B cell (primary cell): ENCODE measurements at regions not wholly inside any gene's neighbourhood (a gene's known extent, or its start where the extent isn't known, plus 50 kb on each side); places are given as distances from the start of the nearest gene placed in this dataset.

Experiments
- ATAC-seq: fragments of 200-7000 bp; cut with Tn5 transposase; one replicate; pipeline ENCODE4 v1.10.0; 2021; ENCODE audit warnings: low read depth, mild to moderate bottlenecking, moderate number of reproducible peaks, moderate library complexity
- CTCF ChIA-PET: fragments of 350-600 bp; sonication (Branson Sonifier 250); formaldehyde crosslinking; loops from one replicate; lab custom pipeline; 2021; ENCODE audit warnings: antibody characterized with exemption, inconsistent platforms; lab: Charles Lee
- POLR2A ChIA-PET: fragments of 350-600 bp; sonication (Branson Sonifier 250); formaldehyde crosslinking; loops from one replicate; lab custom pipeline; 2021; ENCODE audit warnings: antibody characterized with exemption; lab: Charles Lee
- DNase-seq: peaks from one replicate; pipeline ENCODE4 v3.0.0; 2013
- H2AFZ ChIP-seq: 2 replicates; pipeline ENCODE4 v1.6.1; 2012; ENCODE audit warnings: mild to moderate bottlenecking, low read depth, low read length; ENCODE audit not compliant: insufficient read depth, poor library complexity, severe bottlenecking
- H3K27ac ChIP-seq, 2 donors: 1 replicate in 1 of 2; 2 replicates in 1 of 2; pipeline ENCODE4 v1.5.1; 2012 to 2013; ENCODE audit warnings: low read length in 2 of 2, mild to moderate bottlenecking in 2 of 2, moderate library complexity in 1 of 2
- H3K27me3 ChIP-seq, 4 experiments: fragments of 200-600 bp in 1 of 4; sonication (generic) in 1 of 4; replicated peaks in 1 of 4; 1 replicate in 2 of 4; 2 replicates in 2 of 4; pipeline versions ENCODE4 v1.6.1 to v1.7.0; 2013 to 2016; ENCODE audit warnings: low read length in 3 of 4, mild to moderate bottlenecking in 2 of 4, mixed read lengths in 1 of 4, moderate library complexity in 1 of 4; ENCODE audit not compliant: insufficient read depth in 4 of 4, control insufficient read depth in 3 of 4; ENCODE audit errors: control extremely low read depth in 1 of 4
- H3K36me3 ChIP-seq, 2 experiments: replicated peaks in 1 of 2; 1 replicate in 1 of 2; 2 replicates in 1 of 2; pipeline versions ENCODE4 v1.6.1 to v1.7.1; 2013; ENCODE audit warnings: low read length in 1 of 2; ENCODE audit not compliant: insufficient read depth in 2 of 2, control insufficient read depth in 1 of 2; ENCODE audit errors: control extremely low read depth in 1 of 2, extremely low read depth in 1 of 2
- H3K4me1 ChIP-seq, 2 donors: fragments of 200-600 bp in 1 of 2; sonication (generic) in 1 of 2; 1 replicate in 1 of 2; 2 replicates in 1 of 2; pipeline versions ENCODE4 v1.5.1 to v1.6.1; 2013 to 2017; ENCODE audit warnings: low read length in 2 of 2; ENCODE audit not compliant: control insufficient read depth in 2 of 2, insufficient read depth in 2 of 2
- H3K4me2 ChIP-seq: replicated peaks from 2 replicates; pipeline ENCODE3; 2012; ENCODE audit warnings: mild to moderate bottlenecking, low read depth, low read length; ENCODE audit not compliant: poor library complexity, severe bottlenecking
- H3K4me3 ChIP-seq, 5 experiments: fragments of 200-600 bp in 1 of 5; sonication (generic) in 1 of 5; 1 replicate in 3 of 5; 2 replicates in 2 of 5; pipeline versions ENCODE4 v1.5.1 to v1.7.0; 2011 to 2016; ENCODE audit warnings: low read length in 4 of 5, mild to moderate bottlenecking in 4 of 5, low read depth in 2 of 5, control low read depth in 1 of 5, moderate library complexity in 1 of 5; ENCODE audit not compliant: insufficient read depth in 1 of 5; ENCODE audit errors: control extremely low read depth in 1 of 5, extremely low read depth in 1 of 5
- H3K79me2 ChIP-seq: fragments of 200-600 bp; sonication (generic); one replicate; pipeline ENCODE4 v1.6.0; 2016; ENCODE audit warnings: low read length; ENCODE audit not compliant: control insufficient read depth, insufficient read depth
- H3K9ac ChIP-seq: fragments of 200-600 bp; sonication (generic); 2 replicates; pipeline ENCODE4 v1.6.1; 2017; ENCODE audit warnings: mild to moderate bottlenecking, low read length, moderate library complexity
- H3K9me3 ChIP-seq, 3 donors: one replicate each; pipeline versions ENCODE4 v1.6.1 to v1.7.1; 2013; ENCODE audit warnings: low read length in 2 of 3; ENCODE audit not compliant: control insufficient read depth in 2 of 3, insufficient read depth in 1 of 3; ENCODE audit errors: control extremely low read depth in 1 of 3
- H4K20me1 ChIP-seq: 2 replicates; pipeline ENCODE4 v1.6.0; 2012; ENCODE audit warnings: mild to moderate bottlenecking, low read length; ENCODE audit not compliant: insufficient read depth, control insufficient read depth, poor library complexity, severe bottlenecking
- H3K27ac Mint-ChIP-seq: one replicate; pipeline ENCODE4 v1.8.0; 2021; ENCODE audit warnings: mixed read lengths
- H3K27me3 Mint-ChIP-seq: one replicate; pipeline ENCODE4 v1.8.0; 2021; ENCODE audit warnings: mixed read lengths
- H3K4me1 Mint-ChIP-seq: one replicate; pipeline ENCODE4 v1.8.0; 2021; ENCODE audit warnings: mixed read lengths
- H3K4me3 Mint-ChIP-seq: one replicate; pipeline ENCODE4 v1.8.0; 2021; ENCODE audit warnings: mixed read lengths
- H3K9me3 Mint-ChIP-seq: one replicate; pipeline ENCODE4 v1.8.0; 2022; ENCODE audit warnings: mixed read lengths; ENCODE audit not compliant: insufficient read depth
- EZH2 ChIP-seq: IDR thresholded peaks from 2 replicates; pipeline ENCODE4 v1.6.1; 2012; ENCODE audit warnings: borderline replicate concordance, low read depth, mild to moderate bottlenecking, moderate library complexity, low read length; ENCODE audit not compliant: insufficient read depth, poor library complexity, severe bottlenecking
- WGBS: methylation state at CpG from one replicate; pipeline ENCODE4 v1.1.5; 2013; ENCODE audit warnings: missing lambda C conversion rate; ENCODE audit not compliant: insufficient coverage; 5-methylcytosine and 5-hydroxymethylcytosine counted together
- intact Hi-C: fragments of 100-400 bp; cut with micrococcal nuclease; formaldehyde crosslinking; loops from one replicate; pipeline ENCODE4 v1.10.0; 2022
- TF ChIP-seq, protein P1 (sequence below): fragments of 200-600 bp; IDR thresholded peaks from one replicate; pipeline ENCODE4 v1.8.0; 2022; ENCODE audit warnings: antibody characterized with exemption, mild to moderate bottlenecking

DNA sequence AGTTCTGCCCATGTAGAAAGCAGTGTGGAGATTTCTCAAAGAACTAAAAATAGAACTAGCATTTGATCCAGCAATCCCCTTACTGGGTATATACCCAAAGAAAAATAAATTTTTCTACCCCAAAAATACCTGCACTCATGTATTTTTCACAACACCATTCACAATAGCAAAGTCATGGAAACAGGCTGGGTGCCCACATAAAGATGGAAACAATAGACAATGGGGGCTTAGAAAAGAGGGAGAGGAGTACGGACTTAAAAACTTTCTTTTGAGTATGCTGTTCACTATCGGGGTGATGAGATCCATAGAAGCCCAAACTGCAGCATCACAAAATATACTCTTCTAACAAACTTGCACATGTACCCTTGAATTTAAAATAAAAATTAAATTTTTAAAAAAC, 345.1 kb upstream of the CCDC54 start:
- ChIA-PET POLR2A (no interaction called here), CTCF (no interaction called here)
- ATAC-seq = no peak
- H3K27ac ChIP-seq = no peak overlapping the region
- H2AFZ ChIP-seq = no peak overlapping the region
- no CpG with 5 or more reads among the region's 2 CpGs for WGBS
- no peaks in the 10 kb centered on the region for H3K79me2 ChIP-seq
- H3K9ac ChIP-seq = no peak overlapping the region
- Mint-ChIP-seq H3K9me3 (peaks cover 6% of the 10 kb centered on the region), H3K27ac (no peak overlapping the region), H3K4me3 (no peak overlapping the region), H3K4me1 (no peaks in the 10 kb centered on the region), H3K27me3 (peaks cover 5% of the 10 kb centered on the region)
- no peaks in the 10 kb centered on the region for H4K20me1 ChIP-seq
- no peaks in the 10 kb centered on the region for H3K36me3 ChIP-seq
- intact Hi-C loops = no loop called here
- no peak for TF ChIP-seq EZH2
- TF ChIP-seq, protein P1, sequence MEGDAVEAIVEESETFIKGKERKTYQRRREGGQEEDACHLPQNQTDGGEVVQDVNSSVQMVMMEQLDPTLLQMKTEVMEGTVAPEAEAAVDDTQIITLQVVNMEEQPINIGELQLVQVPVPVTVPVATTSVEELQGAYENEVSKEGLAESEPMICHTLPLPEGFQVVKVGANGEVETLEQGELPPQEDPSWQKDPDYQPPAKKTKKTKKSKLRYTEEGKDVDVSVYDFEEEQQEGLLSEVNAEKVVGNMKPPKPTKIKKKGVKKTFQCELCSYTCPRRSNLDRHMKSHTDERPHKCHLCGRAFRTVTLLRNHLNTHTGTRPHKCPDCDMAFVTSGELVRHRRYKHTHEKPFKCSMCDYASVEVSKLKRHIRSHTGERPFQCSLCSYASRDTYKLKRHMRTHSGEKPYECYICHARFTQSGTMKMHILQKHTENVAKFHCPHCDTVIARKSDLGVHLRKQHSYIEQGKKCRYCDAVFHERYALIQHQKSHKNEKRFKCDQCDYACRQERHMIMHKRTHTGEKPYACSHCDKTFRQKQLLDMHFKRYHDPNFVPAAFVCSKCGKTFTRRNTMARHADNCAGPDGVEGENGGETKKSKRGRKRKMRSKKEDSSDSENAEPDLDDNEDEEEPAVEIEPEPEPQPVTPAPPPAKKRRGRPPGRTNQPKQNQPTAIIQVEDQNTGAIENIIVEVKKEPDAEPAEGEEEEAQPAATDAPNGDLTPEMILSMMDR = no peak
- no peaks in the 10 kb centered on the region for H3K27me3 ChIP-seq
- H3K4me3 ChIP-seq = no peak overlapping the region
- H3K4me1 ChIP-seq = no peaks in the 10 kb centered on the region
- H3K9me3 ChIP-seq = peaks cover 0 to 2% (median 0%) of the 10 kb centered on the region in 3 donors
- no peak for DNase-seq
- no peak overlapping the region for H3K4me2 ChIP-seq

DNA sequence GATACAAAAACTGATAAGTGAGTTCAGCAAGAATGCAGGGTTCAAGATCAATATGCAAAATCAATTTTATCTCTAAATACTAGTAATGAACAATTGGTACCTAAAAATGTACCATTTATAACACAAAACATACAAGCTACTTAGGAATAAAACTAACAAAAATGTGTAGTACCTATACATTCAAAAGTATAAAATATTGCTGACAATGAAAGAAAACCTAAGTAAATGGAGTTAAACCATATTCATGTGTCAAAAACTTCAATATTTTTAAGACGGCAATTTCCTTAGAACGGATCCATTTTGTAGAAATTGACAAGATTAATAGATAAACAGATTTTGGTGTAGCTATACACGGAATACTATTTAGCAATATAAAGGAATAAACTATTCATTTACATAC, 343.1 kb upstream of the CCDC54 start:
- Mint-ChIP-seq H3K9me3 (peaks cover 14% of the 10 kb centered on the region), H3K27me3 (peaks cover 5% of the 10 kb centered on the region), H3K4me3 (no peak overlapping the region), H3K4me1 (no peaks in the 10 kb centered on the region), H3K27ac (no peak overlapping the region)
- Histone ChIP-seq H3K36me3 (no peaks in the 10 kb centered on the region), H3K9ac (no peak overlapping the region), H3K9me3 (no peaks in the 10 kb centered on the region), H3K4me2 (no peak overlapping the region), H3K27me3 (no peaks in the 10 kb centered on the region), H2AFZ (no peak overlapping the region), H3K4me3 (no peak overlapping the region), H3K4me1 (no peaks in the 10 kb centered on the region), H4K20me1 (no peaks in the 10 kb centered on the region), H3K79me2 (no peaks in the 10 kb centered on the region), H3K27ac (no peak overlapping the region)
- no CpG with 5 or more reads among the region's 3 CpGs for WGBS
- DNase-seq = no peak
- no peak for TF ChIP-seq EZH2
- TF ChIP-seq, protein P1 = no peak
- POLR2A ChIA-PET = no interaction called here
- intact Hi-C loops = no loop called here
- CTCF ChIA-PET = interaction anchor here (0.7 kb wide), 1 partner anchor 271 kb away, joined by 4 read pairs; no protein-coding TSS in a partner anchor
- ATAC-seq = no peak
